ENCODE measurements at regions not wholly inside any gene's neighbourhood (a gene's known extent, or its start where the extent isn't known, plus 50 kb on each side); places are given as distances from the start of the nearest gene placed in this dataset.
A peak's percentile ranks its signal among the peaks of the same experiment; 100 is the strongest.

- ATAC-seq (ENCODE audit: low read depth): no peak
- Histone ChIP-seq H3K4me1 (ENCODE audit: insufficient read depth, poor library complexity, severe bottlenecking) (no peaks in the 10 kb centered on the region), H3K9me3 (ENCODE audit: severe bottlenecking) (peaks cover 5% of the 10 kb centered on the region), H3K27ac (ENCODE audit: poor library complexity, severe bottlenecking) (no peak overlapping the region), H3K27me3 (ENCODE audit: insufficient read depth, poor library complexity, severe bottlenecking) (no peaks in the 10 kb centered on the region), H3K36me3 (ENCODE audit: low read depth) (no peaks in the 10 kb centered on the region), H3K4me3 (ENCODE audit: severe bottlenecking) (no peak overlapping the region)
- TF ChIP-seq CTCF (IDR thresholded peaks at IDR 0.05; ENCODE audit: poor library complexity, severe bottlenecking): no peak
- no peak for DNase-seq (ENCODE audit: low spot score)
These were observed 342.2 kb upstream of the GALNT5 start for GRCh38 chr2:156915332-156915731.

DNA sequence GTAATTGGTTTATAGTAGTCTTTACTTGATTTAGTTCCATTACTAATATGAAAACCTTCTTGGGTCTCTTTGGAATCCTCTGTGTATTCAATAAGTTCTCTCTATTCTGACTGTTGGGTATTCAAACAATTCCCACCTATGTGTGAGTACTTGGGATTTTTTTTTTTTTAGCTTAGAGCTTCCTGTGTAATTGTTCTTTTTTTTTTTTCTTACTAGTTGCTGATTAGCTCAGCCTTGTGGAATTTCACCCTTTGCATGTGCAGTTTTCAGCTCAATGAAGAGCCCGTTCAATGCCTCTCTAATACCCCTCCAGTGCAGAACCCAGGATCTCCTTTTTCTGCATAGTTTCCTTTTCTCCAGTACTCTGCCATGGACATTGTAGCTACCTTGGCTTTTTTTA, 339.1 kb upstream of the GALNT5 start:
- Histone ChIP-seq H3K9me3 (ENCODE audit: severe bottlenecking) (peaks cover 5% of the 10 kb centered on the region), H3K27ac (ENCODE audit: poor library complexity, severe bottlenecking) (no peak overlapping the region), H3K4me1 (ENCODE audit: insufficient read depth, poor library complexity, severe bottlenecking) (no peaks in the 10 kb centered on the region), H3K4me3 (ENCODE audit: severe bottlenecking) (no peak overlapping the region), H3K27me3 (ENCODE audit: insufficient read depth, poor library complexity, severe bottlenecking) (no peaks in the 10 kb centered on the region), H3K36me3 (ENCODE audit: low read depth) (no peaks in the 10 kb centered on the region)
- ATAC-seq (ENCODE audit: low read depth) (0 out of 3 replicates have a peak, but pooled peaks have one; percentile 23), DNase-seq (ENCODE audit: low spot score) (no peak)
- TF ChIP-seq CTCF (IDR thresholded peaks at IDR 0.05; ENCODE audit: poor library complexity, severe bottlenecking): no peak

- Histone ChIP-seq H3K4me3 (ENCODE audit: severe bottlenecking) (no peak overlapping the region), H3K27me3 (ENCODE audit: insufficient read depth, poor library complexity, severe bottlenecking) (no peaks in the 10 kb centered on the region), H3K27ac (ENCODE audit: poor library complexity, severe bottlenecking) (no peak overlapping the region), H3K4me1 (ENCODE audit: insufficient read depth, poor library complexity, severe bottlenecking) (peaks cover 15% of the 10 kb centered on the region), H3K9me3 (ENCODE audit: severe bottlenecking) (no peaks in the 10 kb centered on the region), H3K36me3 (ENCODE audit: low read depth) (no peaks in the 10 kb centered on the region)
- no peak for ATAC-seq (ENCODE audit: low read depth)
- no peak for TF ChIP-seq CTCF (IDR thresholded peaks at IDR 0.05; ENCODE audit: poor library complexity, severe bottlenecking)
- DNase-seq (ENCODE audit: low spot score): no peak
These were observed 327.1 kb upstream of the GALNT5 start for GRCh38 chr2:156930423-156930822.

GRCh38 chr2:156933645-156934225, 323.8 kb upstream of the GALNT5 start:
- ATAC-seq (ENCODE audit: low read depth) (0 out of 3 replicates have a peak, but pooled peaks have one; percentile 12), DNase-seq (ENCODE audit: low spot score) (no peak)
- Histone ChIP-seq H3K36me3 (ENCODE audit: low read depth) (no peaks in the 10 kb centered on the region), H3K27ac (ENCODE audit: poor library complexity, severe bottlenecking) (no peak overlapping the region), H3K4me1 (ENCODE audit: insufficient read depth, poor library complexity, severe bottlenecking) (peaks cover 22% of the 10 kb centered on the region), H3K9me3 (ENCODE audit: severe bottlenecking) (no peaks in the 10 kb centered on the region), H3K4me3 (ENCODE audit: severe bottlenecking) (no peak overlapping the region), H3K27me3 (ENCODE audit: insufficient read depth, poor library complexity, severe bottlenecking) (no peaks in the 10 kb centered on the region)
- TF ChIP-seq CTCF (IDR thresholded peaks at IDR 0.05; ENCODE audit: poor library complexity, severe bottlenecking): no peak

DNA sequence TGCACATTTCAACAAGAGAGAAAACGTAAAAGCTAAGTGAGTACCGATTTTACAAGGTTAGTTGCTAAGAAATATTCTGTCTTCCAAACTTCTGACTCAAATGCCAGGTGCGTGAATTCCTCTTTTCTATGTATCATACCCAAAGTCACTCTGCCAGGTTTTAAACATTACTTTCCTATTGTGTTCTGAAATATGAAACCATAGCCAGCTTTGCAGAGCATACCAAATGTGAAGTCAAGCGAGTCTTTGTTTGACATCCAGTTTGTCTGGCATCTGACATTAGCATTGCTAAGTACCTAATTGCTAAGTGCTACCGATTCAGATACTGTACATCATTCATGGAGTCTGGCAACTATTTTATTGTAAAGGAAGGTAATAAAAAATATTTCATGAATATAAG, 321.9 kb upstream of the GALNT5 start:
- Histone ChIP-seq H3K27ac (ENCODE audit: poor library complexity, severe bottlenecking) (peak overlapping the region; percentile 62), H3K27me3 (ENCODE audit: insufficient read depth, poor library complexity, severe bottlenecking) (no peaks in the 10 kb centered on the region), H3K4me3 (ENCODE audit: severe bottlenecking) (no peak overlapping the region), H3K4me1 (ENCODE audit: insufficient read depth, poor library complexity, severe bottlenecking) (peaks cover 22% of the 10 kb centered on the region), H3K9me3 (ENCODE audit: severe bottlenecking) (no peaks in the 10 kb centered on the region), H3K36me3 (ENCODE audit: low read depth) (no peaks in the 10 kb centered on the region)
- DNase-seq (ENCODE audit: low spot score) (no peak), ATAC-seq (ENCODE audit: low read depth) (peak; percentile 98)
- no peak for TF ChIP-seq CTCF (IDR thresholded peaks at IDR 0.05; ENCODE audit: poor library complexity, severe bottlenecking)
